GM06990 (cell line): ENCODE measurements at regions not wholly inside any gene's neighbourhood (a gene's known extent, or its start where the extent isn't known, plus 50 kb on each side); places are given as distances from the start of the nearest gene placed in this dataset.

Source experiments
- DNase-seq: peaks from one replicate; pipeline ENCODE4 v3.0.0-alpha.2; 2011; ENCODE audit not compliant: insufficient read length; ENCODE audit errors: extremely low read depth
- H3K27me3 ChIP-seq: replicated peaks from 2 replicates; pipeline ENCODE4 v1.6.0; 2011; ENCODE audit warnings: low read length; ENCODE audit not compliant: control insufficient read depth, insufficient read depth
- H3K36me3 ChIP-seq: 2 replicates; pipeline ENCODE4 v1.5.1; 2011; ENCODE audit warnings: low read length; ENCODE audit not compliant: control insufficient read depth, insufficient read depth
- H3K4me3 ChIP-seq: replicated peaks from 2 replicates; pipeline ENCODE4 v1.5.1; 2011; ENCODE audit warnings: low read depth, mild to moderate bottlenecking, control low read depth, low read length
- TF ChIP-seq, protein P1 (sequence below): IDR thresholded peaks from 2 replicates; pipeline ENCODE4 v1.5.1; 2011; ENCODE audit warnings: low read length, control low read depth, mild to moderate bottlenecking, inconsistent platforms; ENCODE audit not compliant: insufficient read depth, poor library complexity, severe bottlenecking

DNA sequence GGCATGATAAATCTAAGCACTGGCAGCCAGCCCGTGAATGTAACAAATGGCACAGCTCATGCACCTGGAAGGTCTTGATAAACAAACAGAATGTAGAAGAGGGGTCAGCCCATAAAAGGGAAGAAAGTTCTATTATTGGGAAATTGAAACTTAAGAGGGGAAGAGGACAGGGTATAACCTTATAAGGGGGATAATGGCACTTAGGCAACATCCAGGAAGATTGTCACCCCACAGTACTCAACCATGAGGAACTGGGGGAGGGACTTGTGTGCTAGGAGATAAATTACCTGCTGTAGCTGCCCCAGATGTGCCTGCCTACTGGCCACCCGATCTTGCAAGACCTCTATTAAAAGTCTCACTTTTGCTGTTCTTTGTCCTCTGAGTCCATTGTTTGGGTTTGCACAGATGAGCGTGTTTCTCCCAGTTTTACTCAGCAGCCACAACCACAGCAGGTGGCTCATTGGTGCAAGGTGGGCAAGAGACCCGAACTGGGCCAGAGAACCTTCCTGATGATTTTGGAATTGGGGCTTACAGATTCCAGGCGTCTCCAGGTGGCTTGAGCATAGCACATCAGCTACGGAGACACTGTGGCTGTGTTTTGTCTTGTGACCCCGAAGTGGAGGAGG lies 79.0 kb upstream of the TAF1B start:
- TF ChIP-seq, protein P1, sequence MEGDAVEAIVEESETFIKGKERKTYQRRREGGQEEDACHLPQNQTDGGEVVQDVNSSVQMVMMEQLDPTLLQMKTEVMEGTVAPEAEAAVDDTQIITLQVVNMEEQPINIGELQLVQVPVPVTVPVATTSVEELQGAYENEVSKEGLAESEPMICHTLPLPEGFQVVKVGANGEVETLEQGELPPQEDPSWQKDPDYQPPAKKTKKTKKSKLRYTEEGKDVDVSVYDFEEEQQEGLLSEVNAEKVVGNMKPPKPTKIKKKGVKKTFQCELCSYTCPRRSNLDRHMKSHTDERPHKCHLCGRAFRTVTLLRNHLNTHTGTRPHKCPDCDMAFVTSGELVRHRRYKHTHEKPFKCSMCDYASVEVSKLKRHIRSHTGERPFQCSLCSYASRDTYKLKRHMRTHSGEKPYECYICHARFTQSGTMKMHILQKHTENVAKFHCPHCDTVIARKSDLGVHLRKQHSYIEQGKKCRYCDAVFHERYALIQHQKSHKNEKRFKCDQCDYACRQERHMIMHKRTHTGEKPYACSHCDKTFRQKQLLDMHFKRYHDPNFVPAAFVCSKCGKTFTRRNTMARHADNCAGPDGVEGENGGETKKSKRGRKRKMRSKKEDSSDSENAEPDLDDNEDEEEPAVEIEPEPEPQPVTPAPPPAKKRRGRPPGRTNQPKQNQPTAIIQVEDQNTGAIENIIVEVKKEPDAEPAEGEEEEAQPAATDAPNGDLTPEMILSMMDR = no peak
- H3K4me3 ChIP-seq = no peak overlapping the region
- no peaks in the 10 kb centered on the region for H3K27me3 ChIP-seq
- no peaks in the 10 kb centered on the region for H3K36me3 ChIP-seq
- no peak for DNase-seq

- H3K27me3 ChIP-seq = no peaks in the 10 kb centered on the region
- TF ChIP-seq, protein P1 = no peak
- no peak overlapping the region for H3K4me3 ChIP-seq
- no peaks in the 10 kb centered on the region for H3K36me3 ChIP-seq
- DNase-seq = no peak
Measured at GRCh38 chr2:9765611-9766531, 77.4 kb upstream of the TAF1B start.

GRCh38 chr2:9767656-9768281 lies 75.5 kb upstream of the TAF1B start:
- TF ChIP-seq, protein P1 = no peak
- no peak overlapping the region for H3K4me3 ChIP-seq

GRCh38 chr2:9768388-9768787 lies 74.9 kb upstream of the TAF1B start:
- TF ChIP-seq, protein P1 = no peak
- no peaks in the 10 kb centered on the region for H3K36me3 ChIP-seq
- no peak overlapping the region for H3K4me3 ChIP-seq
- H3K27me3 ChIP-seq = no peaks in the 10 kb centered on the region
- no peak for DNase-seq

More at GRCh38 chr2:9767656-9768281, 75.5 kb upstream of the TAF1B start:
- no peaks in the 10 kb centered on the region for H3K36me3 ChIP-seq
- no peaks in the 10 kb centered on the region for H3K27me3 ChIP-seq
- no peak for DNase-seq

DNA sequence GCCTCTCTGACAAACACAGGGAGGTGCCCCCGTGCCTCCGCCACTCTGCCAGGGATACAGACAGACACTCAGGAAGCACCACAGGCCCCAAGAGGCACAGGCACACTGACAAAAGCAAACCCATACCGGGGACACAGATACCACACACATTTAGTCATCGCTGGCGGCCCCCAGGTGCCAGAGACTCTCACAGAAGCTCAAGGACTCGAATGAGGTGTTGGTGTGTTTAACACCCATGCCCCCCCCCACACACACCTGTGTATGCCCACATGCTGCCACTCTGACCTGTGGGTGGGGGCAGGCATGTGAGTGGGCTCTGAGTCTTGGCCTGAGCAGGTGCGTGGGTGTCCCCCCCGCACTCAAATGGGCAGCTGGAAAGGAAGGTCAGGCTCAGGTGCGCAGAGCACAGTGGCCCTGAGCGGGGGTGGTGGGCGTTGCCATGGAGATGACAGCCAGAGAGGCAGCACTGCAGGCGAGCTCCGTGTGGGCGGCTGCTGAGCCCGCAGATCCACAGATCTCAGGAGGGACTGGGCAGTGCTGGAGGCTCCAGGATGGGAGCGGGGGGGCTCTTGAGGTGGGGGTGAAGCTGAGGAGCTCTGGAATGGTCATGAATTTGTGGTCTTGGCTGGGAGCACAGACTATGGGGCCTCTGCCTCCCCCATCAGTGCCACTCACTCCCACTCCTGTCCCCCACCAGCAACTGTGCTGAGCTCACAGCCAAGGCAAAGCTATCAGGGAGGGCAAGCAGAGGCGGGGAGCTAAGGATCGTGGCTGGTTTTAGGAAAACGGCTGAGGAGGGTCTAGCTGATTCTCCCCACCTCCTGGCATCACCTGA lies 73.9 kb upstream of the TAF1B start:
- no peak overlapping the region for H3K4me3 ChIP-seq
- no peaks in the 10 kb centered on the region; the same call in 1 of the 2 replicates for H3K27me3 ChIP-seq
- no peaks in the 10 kb centered on the region for H3K36me3 ChIP-seq
- TF ChIP-seq, protein P1 = no peak
- DNase-seq = peak; percentile 60
